CD4-positive, alpha-beta T cell treated with Interleukin-4 for 4 hours (primary cell): ENCODE measurements at regions not wholly inside any gene's neighbourhood (a gene's known extent, or its start where the extent isn't known, plus 50 kb on each side); places are given as distances from the start of the nearest gene placed in this dataset.

Experiments
- DNase-seq: peaks from one replicate; pipeline ENCODE4 v3.0.0-alpha.2; 2020

DNA sequence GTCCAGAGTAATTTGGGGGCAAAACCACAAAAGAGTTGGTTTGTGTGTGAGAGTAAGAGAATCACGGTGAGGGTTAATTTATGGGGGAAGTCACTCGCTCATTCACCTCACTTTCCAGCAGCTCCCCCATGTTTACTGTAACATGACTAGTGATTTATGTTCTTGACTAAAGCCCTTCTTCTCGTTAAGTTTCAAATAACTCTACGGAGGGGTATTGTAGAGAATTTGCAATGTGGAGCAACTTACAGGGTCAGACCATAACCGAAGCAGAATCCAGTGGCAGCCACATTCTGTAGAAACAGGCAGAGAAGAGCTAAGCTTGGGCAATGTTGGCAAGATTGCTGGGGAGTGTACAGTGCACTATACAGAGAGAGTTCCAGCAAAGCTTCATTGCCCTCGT, 760.6 kb downstream of the IRX1 start:
- no peak for DNase-seq

DNA sequence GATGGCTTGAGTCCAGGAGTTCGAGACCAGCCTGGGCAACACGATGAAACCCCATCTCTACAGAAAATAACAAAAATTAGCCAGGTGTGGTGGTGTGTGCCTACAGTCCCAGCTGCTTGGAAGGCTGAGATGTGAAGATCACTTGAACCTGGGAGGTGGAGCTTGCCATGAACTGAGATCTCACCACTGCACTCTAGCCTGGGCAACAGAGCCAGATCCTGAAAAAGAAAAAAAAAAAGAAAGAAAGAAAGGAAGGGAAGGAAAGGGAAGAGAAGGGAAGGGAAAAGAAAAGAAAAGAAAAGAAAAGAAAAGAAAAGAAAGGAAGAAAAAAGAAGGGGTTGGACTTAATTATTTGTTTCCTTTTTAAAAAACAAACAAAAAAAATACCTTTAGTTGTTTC, 764.2 kb downstream of the IRX1 start:
- DNase-seq = no peak

DNA sequence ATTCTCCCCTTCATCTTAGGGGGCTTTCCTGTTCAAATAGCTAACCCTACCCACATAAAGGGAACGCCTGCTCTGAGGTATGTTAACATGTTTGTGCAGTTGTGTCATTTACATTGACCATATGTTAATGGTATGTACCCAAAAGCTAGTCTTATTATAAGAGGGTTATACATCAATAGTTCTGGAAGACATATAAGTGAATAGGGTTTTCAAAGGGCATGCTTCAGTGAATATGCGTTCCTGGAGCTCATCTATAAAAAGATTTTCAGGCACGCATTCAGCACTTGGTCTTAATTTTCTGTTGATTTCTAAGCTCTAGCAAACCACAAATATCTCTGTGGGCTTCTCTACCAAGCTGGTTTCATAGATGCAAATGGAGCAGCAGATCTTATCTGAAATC, 766.1 kb downstream of the IRX1 start:
- no peak for DNase-seq

DNA sequence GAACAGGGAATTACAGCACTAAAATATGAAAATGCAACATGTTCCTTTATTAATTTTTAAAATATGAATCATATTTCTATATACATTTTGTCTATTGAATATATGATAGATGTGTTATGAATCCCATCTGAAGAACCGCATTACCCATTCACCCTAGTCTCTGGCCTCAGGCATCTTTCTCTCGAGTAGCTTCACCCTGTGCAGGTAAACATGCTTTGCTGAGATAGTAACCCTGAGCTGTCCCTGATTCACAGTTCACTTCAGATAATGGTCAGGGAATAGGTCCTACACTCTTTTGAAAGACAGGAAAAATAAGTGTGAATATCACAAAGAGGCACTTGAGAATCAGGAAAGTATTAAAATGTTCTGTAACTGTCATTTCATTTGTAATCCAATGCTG, 766.8 kb downstream of the IRX1 start:
- DNase-seq = no peak

DNA sequence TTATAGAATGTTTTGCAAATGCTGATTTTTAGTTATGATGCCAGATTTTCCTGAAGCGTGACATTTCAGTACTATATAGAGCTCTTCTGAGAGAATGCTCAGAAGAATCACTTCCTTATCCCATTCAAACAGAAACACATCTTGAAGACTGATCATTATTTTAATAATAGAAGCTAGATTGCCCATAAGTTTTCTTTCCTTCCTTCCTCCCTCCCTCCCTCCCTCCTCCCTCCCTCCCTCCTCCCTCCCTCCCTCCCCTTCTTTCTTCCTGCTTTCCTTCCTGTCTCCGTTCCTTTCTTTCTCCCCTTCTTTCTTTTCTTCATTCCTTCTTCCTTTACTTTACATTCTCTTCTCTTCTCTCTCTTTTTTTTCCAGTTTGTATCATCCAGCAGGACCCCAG, 767.4 kb downstream of the IRX1 start:
- no peak for DNase-seq

DNA sequence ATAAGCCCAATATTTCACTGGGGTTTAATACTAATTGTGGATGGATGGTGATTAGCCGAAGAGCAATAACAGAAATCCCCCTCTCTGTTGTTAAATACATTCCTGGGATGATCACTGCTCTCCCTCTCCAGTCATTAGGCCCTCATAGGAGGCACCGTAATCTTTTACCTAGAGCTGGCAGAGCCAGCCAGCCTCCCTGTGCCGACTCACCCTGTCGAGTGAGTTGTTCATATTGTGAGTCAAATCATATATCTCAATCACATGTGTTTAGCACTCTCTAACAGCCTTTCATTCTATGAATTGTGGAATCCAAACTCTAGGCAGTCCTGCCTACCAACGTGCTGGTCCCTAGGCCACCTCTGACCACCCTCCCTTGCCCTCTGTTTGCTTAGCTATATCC, 771.0 kb downstream of the IRX1 start:
- DNase-seq = no peak

DNA sequence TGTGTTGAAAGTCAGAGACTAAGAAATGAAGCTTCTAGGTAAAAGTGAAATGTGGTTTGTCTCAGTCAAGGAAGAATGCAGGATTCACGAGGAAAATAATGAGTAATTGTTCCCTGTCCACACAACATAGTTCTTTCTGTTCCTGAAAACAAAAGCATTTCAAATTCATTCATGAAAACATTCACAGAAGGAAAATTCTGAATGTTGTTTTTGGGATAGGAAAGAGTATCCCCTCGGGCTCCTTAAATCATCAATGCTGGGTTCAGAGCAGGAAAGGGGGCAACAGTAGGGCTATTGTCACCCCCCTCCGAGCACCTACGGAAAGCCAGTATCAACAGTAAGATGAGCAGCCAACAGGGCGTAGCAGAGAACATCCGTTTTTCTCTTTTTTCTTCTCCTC, 769.9 kb upstream of the ADAMTS16 start:
- no peak for DNase-seq

DNA sequence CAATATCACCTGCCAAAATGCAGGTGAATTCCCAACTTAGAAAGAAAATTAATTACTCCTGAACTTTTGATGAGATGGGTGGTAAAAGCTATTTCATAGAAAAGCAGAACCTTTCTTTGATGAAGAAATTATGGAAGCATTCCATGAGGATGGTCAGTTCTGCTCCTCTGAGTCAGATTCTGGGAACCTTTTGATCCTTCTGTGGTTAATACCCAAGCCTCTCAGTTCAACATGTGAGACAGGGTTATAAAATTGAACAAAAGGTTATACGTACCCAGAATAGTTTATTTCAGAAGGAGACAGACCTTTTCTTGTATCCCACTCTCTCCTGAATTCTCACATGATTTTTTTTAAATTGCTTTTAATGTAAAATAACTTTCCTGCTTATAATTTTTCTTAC, 767.6 kb upstream of the ADAMTS16 start:
- DNase-seq = no peak

DNA sequence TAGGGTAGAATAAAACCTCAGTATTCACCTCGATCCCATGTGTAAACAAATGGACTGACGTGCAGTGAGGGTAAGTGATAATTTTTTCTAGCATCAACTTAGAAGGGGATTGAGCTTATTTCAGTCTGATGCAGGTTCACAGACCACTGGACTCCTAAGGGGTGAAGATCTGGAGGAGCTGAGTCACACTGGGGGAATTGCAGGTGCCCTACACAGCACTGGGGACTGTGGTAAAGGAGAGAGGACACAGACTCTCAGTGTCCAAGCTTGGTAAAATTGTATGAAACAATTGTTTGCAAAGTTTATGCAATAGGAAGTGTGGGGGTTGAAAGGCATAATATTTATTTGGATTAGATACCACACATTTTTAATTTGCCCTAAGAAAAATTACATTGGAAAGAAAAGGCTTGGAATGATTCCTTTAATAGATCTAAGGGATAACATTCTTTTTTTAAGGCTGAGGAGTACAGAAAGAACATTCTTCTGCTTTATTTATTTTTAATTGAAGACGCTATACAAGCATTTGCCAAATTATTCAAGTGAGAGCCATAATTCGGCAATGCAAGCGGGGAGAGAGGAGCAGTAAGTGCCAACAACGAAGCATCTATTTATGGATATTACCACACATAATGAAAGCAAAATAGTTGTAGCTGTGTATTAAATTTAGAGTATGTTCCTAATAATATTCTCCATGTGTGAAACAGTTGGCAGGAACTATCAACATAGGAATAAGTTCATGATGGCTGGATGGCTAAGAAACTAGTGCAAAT, 766.9 kb upstream of the ADAMTS16 start:
- DNase-seq = no peak

DNA sequence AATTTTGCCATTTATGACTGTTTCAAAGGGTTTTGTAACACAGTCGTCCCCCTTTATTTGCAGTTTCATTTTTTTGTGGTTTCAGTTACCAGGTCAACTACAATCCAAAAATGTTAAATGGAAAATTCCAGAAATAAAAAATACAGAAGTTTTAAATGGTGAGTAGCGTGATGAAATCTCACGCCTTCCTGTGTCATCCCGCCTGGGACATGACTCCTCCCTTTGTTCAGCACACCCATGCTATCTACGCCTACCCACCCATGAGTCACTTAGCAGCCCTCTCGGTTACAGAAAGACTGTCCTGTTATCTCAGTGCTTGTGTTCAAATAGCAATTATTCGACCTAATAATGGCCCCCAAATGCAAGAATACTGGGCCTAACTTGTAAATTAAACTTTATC, 765.3 kb upstream of the ADAMTS16 start:
- DNase-seq = no peak

DNA sequence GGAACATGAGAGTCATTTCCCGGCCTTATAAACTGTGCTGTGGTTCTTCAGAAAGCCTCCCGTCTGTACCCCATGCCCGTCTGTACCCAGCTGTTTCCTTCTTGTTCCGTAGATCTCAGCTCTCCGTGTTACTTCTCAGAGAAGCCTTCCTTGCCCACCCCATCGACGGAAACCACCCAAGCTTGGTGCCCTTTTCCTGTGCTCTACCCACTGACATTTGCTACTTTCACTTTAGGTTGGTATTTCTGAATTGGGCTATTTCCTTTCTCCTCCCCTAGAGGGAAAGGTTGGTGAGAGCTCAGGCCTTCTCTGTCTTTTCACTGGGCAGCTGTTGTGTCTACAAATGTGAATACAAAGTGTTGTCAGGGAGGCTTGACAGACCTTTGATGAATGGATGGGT, 764.5 kb upstream of the ADAMTS16 start:
- DNase-seq = no peak

DNA sequence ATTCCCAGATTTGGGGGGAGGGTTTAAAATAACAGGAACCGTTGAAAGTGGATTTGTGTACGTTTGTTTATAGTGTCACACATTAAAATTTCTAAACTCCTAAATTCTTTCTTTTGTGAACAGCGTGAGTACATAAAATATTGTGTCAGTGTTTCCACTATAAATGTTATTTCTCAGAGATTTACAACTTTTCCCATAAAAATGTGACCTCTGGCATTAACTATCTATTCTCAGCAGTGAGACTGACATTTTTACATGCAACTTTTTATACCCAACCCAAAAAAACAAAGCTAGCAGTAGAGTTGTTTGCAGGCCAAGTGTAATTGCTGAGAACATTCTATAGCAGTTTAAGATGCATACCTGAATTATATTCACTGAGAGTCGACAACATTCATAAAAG, 757.0 kb upstream of the ADAMTS16 start:
- no peak for DNase-seq

DNA sequence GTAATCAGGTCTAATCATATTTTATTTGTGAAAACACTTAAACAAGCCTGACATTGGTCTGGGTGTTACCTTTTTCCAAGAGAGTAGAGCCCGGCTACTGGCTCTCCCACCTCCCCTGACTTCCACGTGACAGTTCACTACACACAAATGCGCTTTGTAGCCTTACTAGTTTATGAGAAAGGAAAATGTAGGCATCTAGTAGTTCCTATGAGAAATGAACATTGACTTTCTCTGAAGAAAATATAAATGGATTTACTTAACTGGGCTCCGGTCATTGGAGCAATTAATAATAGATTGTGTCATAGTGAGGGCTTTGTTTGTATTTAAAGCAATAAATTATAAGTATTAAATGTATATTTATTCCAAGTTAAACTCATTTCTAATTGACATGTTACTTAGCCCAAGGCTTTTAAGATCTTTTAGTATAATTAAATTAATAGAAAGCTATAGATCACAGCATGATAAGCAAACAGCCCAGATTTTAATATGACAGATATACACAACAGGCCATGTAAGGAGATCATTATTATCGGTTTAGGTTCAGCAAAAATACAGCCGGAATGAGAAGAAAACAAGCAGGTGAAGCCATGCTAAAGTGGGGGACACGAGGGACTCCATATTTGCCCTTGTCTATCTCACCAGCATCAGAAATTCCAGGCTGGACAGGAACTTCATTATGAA, 756.5 kb upstream of the ADAMTS16 start:
- DNase-seq = no peak

DNA sequence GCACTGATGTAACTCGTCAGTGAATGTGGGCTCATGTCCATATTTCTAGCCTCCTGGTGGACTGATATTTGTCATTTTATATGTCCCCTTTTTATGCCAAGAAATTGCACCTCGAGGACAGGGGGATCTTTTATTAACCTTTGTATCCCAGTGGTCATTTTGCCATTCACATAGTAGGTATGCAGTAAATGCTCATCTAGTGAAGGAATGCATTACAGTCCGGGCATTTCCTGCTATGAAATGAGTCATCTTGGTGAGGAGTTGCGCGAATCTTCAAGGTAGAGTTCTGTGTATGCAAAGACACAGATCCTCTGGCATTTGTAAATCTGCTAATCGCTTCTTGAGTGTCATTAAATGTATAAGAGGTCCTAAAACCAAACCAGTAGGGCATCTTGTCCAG, 755.5 kb upstream of the ADAMTS16 start:
- no peak for DNase-seq

DNA sequence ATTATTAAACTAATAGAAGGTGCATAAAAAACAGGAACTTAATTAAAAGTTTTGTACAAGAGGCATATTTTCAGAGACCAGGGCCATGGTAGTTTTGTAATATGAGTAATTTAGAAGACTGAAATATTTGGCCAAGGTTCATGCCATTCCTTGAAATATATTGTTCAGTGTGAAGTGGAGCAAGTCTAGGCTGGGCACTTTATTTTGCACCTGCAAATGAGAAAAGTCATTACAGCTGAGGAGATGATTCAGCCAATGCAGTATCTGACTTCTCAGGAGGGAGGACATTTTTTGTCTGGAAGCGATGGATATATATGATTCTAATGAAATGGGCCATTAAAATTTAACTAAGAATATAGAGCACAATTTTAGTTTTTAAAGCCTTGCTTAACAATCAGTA, 754.0 kb upstream of the ADAMTS16 start:
- DNase-seq = no peak

DNA sequence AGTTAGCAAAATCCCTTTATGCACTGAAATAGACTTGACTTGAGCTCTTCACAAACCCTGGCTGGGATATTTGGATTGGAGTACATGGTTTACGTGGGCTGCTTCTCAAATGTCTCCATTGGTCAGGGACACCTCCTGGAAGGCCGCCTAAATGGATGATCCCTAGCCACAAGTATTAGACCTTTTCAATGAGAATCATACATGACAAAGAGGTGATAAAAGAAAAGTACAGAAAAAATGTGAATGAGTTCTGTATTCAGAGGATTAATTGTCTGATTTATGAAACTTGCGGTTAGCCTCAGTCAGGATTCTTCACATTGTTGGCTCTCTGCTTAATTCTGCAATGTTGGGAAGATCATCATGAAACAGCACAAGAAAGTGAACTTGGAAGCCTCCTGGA, 752.8 kb upstream of the ADAMTS16 start:
- no peak for DNase-seq

DNA sequence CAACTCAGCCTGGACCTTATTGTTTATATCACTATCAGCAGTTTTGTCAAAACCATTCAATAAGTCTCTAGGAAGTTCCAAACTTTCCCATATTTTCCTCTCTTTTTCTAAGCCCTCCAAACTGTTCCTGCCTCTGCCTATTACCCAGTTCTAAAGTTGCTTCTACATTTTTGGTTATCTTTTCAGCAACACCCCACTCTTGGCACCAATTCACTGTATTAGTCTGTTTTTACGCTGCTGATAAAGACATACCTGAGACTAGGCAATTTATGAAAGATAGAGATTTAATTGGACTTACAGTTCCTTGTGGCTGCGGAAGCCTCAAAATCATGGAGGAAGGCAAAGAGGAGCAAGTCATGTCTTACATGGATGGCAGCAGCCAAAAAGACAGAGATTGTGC, 744.4 kb upstream of the ADAMTS16 start:
- no peak for DNase-seq

DNA sequence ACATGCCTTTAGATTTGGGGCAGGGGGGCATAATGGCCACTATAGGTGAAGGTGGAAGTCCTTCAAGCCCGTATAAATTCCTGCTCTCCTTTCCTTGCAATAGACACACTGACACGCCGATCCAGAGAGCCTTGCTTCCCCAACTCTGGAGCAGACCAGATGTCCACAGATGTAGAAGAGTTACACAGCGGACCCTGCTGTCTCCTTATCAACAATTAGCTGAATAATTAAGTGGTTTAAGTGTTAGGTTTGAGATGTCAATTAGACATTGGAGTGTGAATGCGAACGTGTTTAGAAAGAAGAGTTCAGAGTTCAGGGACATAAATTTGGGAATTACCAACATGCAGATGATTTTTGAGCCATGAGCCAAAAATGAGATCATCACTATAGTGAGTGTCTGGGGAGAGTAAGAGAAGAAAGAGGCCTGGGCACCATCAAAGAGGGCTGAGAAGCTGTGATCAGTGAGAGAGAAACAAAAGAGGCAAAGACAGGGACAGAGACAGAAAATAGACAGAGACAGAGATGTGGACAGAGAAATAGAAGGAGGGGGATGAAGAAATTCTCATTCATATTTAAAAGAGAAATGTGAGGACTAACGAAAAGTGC, 734.4 kb upstream of the ADAMTS16 start:
- DNase-seq = no peak

DNA sequence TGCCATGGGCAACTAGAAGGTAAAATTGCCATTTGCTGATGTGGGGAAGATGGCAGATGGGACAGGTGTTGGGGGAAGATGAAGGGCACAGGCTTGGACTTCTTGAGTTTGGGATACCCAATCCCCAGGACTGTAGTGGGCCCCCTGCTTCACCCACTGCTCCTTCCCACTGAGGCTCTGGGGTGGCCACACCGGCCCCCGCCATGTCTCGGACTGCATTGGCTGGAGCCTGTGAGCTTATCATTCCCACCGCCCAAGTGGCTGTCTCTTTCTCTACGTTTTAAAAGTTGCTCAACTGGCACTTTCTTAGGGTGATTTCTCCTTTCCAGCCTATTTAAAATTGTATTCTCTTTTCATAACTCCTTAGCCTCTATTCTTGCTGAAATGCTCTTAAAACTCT, 730.0 kb upstream of the ADAMTS16 start:
- no peak for DNase-seq

DNA sequence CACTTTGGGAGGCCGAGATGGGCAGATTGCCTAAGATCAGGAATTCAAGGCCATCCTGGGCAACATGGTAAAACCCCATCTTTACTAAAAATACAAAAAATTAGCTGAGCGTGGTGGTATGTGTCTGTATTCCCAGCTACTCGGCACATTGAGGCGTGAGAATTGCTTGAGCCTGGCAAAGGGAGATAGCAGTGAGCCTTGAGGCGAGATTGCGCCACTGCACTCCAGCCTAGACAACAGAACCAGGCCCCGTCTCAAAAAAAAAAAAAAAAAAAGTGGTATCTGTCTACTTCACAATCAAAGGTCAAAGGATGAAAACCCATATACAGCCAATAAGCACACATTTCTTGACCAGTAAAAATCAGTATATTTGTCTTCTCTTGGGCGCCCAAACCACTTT, 728.5 kb upstream of the ADAMTS16 start:
- DNase-seq = no peak

DNA sequence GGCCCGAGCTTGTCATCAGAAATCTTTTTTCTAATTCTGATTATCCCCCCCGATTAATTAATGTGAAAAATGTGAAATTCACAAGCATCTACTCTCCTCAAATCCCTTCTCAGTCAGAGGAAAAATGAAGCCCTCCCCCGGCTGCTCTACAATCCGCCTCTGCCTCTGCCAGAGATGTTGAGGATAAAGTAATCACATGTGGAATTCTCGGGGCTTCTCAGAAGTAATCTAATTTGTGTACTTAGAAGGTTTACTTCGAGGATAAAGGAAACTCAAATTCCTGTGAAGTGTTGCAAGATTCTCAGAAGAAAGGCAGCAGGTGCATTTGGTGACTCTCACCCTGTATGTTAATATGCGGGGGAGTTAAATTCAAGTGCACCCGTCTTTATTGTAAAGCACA, 726.1 kb upstream of the ADAMTS16 start:
- DNase-seq = no peak

DNA sequence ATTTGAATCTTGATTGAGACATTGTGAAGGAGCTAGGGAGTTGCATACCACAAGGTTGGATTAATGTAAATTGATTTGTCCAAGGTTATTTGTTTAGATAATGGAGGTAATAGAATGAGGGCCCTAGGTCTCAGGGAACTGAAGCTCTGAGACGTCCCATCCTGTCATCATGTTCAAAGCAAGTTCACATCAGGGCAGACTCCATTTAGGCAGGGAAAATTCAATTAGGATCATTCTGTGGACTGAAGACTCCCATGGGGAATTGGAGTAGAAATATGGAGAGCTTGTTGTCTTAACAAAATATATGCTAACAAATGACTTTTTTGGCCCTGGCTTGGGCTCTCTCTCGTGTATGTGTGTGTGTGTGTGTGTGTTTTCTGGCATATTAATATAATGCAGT, 722.0 kb upstream of the ADAMTS16 start:
- no peak for DNase-seq

DNA sequence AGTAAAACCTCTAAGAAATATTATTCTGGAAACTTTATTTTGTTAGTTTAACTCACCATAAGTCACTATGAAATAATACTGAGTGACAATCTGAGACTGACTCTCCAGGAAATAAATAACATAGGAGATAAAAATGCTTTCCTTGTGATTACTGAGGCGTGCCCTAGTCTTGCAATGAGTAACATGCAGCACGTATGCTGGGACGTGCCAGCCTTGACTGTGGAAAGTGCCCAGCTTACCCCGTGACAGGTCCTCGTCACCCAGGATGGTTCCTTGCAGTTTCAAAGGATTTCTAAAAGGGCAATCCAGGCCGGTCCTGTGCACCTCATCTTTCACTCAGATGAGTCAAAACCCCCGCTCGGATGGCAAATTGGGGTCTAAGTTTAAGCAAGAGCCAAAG, 720.8 kb upstream of the ADAMTS16 start:
- no peak for DNase-seq

DNA sequence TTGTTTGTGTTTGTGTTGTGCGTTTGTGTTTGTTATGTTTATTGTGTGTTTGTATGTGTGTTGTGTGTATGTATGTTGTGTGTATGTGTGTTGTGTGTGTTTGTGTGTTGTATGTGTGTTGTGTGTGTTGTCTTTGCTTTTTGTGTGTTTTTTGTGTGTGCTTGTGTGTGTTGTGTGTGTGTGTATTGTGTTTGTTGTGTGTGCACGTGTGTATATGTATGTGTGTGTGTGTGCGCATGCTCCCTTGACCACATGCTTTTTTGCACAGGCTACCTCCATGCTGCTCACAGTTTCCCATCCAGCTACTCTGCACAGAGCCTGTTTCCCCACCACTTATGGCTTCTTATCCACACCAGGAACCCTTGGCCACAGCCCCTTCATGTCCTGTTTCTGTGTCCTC, 720.0 kb upstream of the ADAMTS16 start:
- DNase-seq = no peak

DNA sequence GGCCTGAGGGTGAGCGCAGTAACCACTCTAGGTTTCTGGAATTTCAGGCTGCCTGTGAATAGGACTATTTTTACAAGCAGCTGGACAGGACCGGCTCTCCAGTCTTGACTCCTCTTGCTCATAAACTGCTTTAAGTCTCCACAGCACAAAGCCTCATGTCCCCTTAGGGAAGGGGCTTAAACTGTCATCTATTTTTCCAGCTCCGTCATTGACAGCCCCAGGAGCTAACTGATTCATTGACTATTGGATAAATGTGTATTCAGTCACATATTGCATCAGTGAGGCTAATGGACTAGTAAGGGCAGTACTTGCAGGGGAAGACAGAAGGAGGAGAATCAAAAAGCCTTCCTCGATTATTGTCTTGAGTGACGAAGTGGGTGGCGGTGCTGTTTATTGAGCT, 719.4 kb upstream of the ADAMTS16 start:
- DNase-seq = no peak
